ENCODE measurements at regions not wholly inside any gene's neighbourhood (a gene's known extent, or its start where the extent isn't known, plus 50 kb on each side); places are given as distances from the start of the nearest gene placed in this dataset.

- H3K27ac ChIP-seq, result no peak overlapping the region
- no peaks in the 10 kb centered on the region for H3K36me3 ChIP-seq
- DNase-seq, result no peak
- no peak overlapping the region for H3K4me3 ChIP-seq
- no peaks in the 10 kb centered on the region for H3K27me3 ChIP-seq
- no peaks in the 10 kb centered on the region for H3K9me3 ChIP-seq
- H3K4me1 ChIP-seq, result no peaks in the 10 kb centered on the region
- intact Hi-C loops (cut with DNase I; ENCODE audit: low total_unique reads), result no loop called here
- in situ Hi-C loops (cut with MboI; ENCODE audit: low pct_ligation_motif_present in 1 of 4, low pct_unique_long_range_greater_than_20kb in 1 of 4, low sequenced_read_pairs in 3 of 4), result no loop called here
- TF ChIP-seq POLR2AphosphoS5 (IDR thresholded peaks at IDR 0.05), result no peak
- no peak for TF ChIP-seq POLR2A (IDR thresholded peaks at IDR 0.05)
- TF ChIP-seq EP300 (IDR thresholded peaks at IDR 0.05; ENCODE audit: low read depth), result no peak
- TF ChIP-seq, protein P1, sequence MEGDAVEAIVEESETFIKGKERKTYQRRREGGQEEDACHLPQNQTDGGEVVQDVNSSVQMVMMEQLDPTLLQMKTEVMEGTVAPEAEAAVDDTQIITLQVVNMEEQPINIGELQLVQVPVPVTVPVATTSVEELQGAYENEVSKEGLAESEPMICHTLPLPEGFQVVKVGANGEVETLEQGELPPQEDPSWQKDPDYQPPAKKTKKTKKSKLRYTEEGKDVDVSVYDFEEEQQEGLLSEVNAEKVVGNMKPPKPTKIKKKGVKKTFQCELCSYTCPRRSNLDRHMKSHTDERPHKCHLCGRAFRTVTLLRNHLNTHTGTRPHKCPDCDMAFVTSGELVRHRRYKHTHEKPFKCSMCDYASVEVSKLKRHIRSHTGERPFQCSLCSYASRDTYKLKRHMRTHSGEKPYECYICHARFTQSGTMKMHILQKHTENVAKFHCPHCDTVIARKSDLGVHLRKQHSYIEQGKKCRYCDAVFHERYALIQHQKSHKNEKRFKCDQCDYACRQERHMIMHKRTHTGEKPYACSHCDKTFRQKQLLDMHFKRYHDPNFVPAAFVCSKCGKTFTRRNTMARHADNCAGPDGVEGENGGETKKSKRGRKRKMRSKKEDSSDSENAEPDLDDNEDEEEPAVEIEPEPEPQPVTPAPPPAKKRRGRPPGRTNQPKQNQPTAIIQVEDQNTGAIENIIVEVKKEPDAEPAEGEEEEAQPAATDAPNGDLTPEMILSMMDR (IDR thresholded peaks at IDR 0.05), result no peak
- 76 to 80% methylated on average over 4 of the region's 4 CpGs for WGBS, 2 donors (ENCODE audit: low coverage in 1 of 2)
Observed at GRCh38 chr18:40911582-40912254, 1043.3 kb upstream of the PIK3C3 start.

DNA sequence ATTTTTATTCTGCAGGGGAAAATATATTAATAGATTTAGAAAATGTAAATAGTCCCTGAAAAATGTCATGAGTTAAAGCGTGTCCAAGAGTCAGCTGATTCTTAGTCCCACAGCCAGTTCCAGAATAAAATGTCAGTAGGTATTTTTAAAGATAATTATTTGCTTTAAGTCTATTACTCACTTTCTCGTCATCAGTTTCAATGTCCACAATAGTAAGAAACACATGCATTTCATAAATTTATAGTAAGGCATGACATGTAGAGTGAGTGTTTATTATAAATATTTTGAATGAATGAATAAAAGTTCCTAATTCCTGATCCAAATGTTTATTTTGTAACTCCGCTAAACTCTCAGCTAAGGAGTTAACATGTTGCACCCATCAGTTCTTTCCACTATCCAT, 1044.0 kb upstream of the PIK3C3 start:
- intact Hi-C loops (cut with DNase I; ENCODE audit: low total_unique reads), result no loop called here
- no peak for DNase-seq
- H3K4me3 ChIP-seq, result no peak overlapping the region
- H3K27me3 ChIP-seq, result no peaks in the 10 kb centered on the region
- H3K4me1 ChIP-seq, result no peaks in the 10 kb centered on the region
- no peak overlapping the region for H3K27ac ChIP-seq
- H3K9me3 ChIP-seq, result no peaks in the 10 kb centered on the region
- in situ Hi-C loops (cut with MboI; ENCODE audit: low pct_ligation_motif_present in 1 of 4, low pct_unique_long_range_greater_than_20kb in 1 of 4, low sequenced_read_pairs in 3 of 4), result no loop called here
- no peaks in the 10 kb centered on the region for H3K36me3 ChIP-seq
- TF ChIP-seq, protein P1 (IDR thresholded peaks at IDR 0.05), result no peak
- no peak for TF ChIP-seq EP300 (IDR thresholded peaks at IDR 0.05; ENCODE audit: low read depth)
- 71 to 85% methylated on average over 3 of the region's 3 CpGs for WGBS, 2 donors (ENCODE audit: low coverage in 1 of 2)

- H3K4me1 ChIP-seq, result no peaks in the 10 kb centered on the region
- 64 to 68% methylated on average over 2 of the region's 2 CpGs for WGBS, 2 donors (ENCODE audit: low coverage in 1 of 2)
Observed at GRCh38 chr18:40907842-40908241, 1047.2 kb upstream of the PIK3C3 start.

DNA sequence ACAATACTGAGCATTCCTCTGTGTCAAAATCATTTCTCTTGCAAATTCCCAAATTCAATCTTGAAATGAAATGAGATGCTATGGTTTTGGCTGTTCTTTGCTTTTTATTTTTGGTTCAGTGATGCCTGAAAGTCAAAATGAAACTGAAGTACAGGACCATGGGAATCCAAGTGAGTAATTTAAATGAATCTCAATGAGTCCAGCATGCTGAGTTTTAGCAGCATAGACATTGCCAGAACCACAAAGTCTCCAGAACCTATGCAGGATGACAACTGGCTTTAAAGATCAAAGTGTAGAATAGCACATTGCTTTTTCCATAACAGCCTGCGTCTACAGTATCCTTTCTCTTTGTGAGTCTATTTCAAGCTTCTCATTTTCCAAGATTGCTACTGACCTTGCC, 1050.7 kb upstream of the PIK3C3 start:
- in situ Hi-C loops (cut with MboI; ENCODE audit: low pct_ligation_motif_present in 1 of 4, low pct_unique_long_range_greater_than_20kb in 1 of 4, low sequenced_read_pairs in 3 of 4), result no loop called here
- no peak overlapping the region for H3K4me3 ChIP-seq
- intact Hi-C loops (cut with DNase I; ENCODE audit: low total_unique reads), result no loop called here
- no peaks in the 10 kb centered on the region for H3K9me3 ChIP-seq
- H3K36me3 ChIP-seq, result no peaks in the 10 kb centered on the region
- no peaks in the 10 kb centered on the region for H3K27me3 ChIP-seq
- no peaks in the 10 kb centered on the region for H3K4me1 ChIP-seq
- TF ChIP-seq EP300 (IDR thresholded peaks at IDR 0.05; ENCODE audit: low read depth), result no peak
- TF ChIP-seq, protein P1 (IDR thresholded peaks at IDR 0.05), result no peak
- TF ChIP-seq POLR2AphosphoS5 (IDR thresholded peaks at IDR 0.05), result no peak
- no peak for TF ChIP-seq POLR2A (IDR thresholded peaks at IDR 0.05)
- 0% methylated on average over 1 of the region's 1 CpG for WGBS, 2 donors (ENCODE audit: low coverage in 1 of 2)
- no peak for DNase-seq
- no peak overlapping the region for H3K27ac ChIP-seq

More at GRCh38 chr18:40907842-40908241, 1047.2 kb upstream of the PIK3C3 start:
- no peak for DNase-seq
- no peak overlapping the region for H3K4me3 ChIP-seq
- intact Hi-C loops (cut with DNase I; ENCODE audit: low total_unique reads) (no loop called here), in situ Hi-C loops (cut with MboI; ENCODE audit: low pct_ligation_motif_present in 1 of 4, low pct_unique_long_range_greater_than_20kb in 1 of 4, low sequenced_read_pairs in 3 of 4) (no loop called here)
- H3K9me3 ChIP-seq, result no peaks in the 10 kb centered on the region
- TF ChIP-seq, protein P1 (IDR thresholded peaks at IDR 0.05), result no peak
- no peak for TF ChIP-seq POLR2A (IDR thresholded peaks at IDR 0.05)
- TF ChIP-seq EP300 (IDR thresholded peaks at IDR 0.05; ENCODE audit: low read depth), result no peak
- TF ChIP-seq POLR2AphosphoS5 (IDR thresholded peaks at IDR 0.05), result no peak
- H3K27ac ChIP-seq, result no peak overlapping the region
- no peaks in the 10 kb centered on the region for H3K27me3 ChIP-seq
- no peaks in the 10 kb centered on the region for H3K36me3 ChIP-seq
